NCI-H1092 (cell line): ENCODE measurements at regions not wholly inside any gene's neighbourhood (a gene's known extent, or its start where the extent isn't known, plus 50 kb on each side); places are given as distances from the start of the nearest gene placed in this dataset.

Experiments
- DNase-seq: peaks from one replicate; lab custom pipeline; 2025; lab: John Stamatoyannopoulos, UW

DNA sequence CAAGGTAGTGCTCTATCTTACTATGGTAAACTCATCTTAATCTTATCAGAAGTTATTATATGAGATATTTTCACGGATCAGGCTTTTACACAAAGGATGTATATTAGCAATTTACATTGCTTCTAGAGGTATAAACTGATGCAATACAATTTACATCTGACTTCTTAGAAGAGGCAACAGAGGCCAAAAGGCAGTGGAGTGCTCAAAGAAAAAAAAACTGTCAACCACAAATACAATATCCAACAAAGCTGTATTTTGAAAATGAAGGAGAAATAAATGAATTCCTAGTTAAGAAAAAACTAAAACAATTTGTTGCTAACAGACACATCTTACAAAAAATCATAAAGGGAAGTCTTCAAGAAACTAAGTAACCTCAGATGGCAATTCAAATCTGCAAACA lies 1031.5 kb upstream of the CNTNAP5 start:
- no peak for DNase-seq

DNA sequence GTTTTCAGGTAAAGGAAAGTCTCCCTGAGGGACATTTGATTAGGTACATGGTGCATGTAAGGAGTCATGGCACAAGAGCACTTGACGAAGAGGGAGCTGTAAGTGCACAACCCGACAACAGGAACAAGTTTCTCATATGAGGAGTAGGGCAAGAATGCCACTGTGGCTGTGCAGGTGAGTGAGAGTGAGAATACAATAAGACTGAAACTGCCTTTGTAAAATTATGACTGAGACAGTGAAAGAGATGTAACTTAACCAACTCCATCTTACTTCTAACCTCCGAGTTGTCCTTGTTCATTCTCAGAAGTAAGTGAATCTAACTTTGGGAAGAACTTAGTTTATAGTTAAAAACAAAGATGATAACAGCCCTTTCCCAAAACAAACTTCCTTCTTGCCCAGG lies 1025.8 kb upstream of the CNTNAP5 start:
- no peak for DNase-seq

DNA sequence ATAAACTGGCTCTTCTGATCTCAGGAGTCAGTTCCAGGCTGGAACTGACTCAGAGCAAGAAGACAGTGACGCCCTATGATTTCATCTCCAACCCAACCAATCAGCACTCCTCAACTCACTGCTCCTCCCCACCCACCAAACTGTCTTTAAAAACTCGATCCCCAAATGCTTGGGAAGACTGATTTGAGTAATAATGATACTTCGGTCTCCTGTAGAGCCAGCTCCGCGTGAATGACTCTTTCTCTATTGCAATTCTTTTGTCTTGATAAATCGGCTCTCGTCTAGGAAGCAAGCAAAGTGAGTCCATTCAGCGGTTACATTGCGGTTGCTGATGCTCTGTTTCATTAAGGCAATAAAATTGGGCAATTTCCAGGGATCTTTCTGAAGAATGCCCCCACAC lies 1025.3 kb upstream of the CNTNAP5 start:
- no peak for DNase-seq

DNA sequence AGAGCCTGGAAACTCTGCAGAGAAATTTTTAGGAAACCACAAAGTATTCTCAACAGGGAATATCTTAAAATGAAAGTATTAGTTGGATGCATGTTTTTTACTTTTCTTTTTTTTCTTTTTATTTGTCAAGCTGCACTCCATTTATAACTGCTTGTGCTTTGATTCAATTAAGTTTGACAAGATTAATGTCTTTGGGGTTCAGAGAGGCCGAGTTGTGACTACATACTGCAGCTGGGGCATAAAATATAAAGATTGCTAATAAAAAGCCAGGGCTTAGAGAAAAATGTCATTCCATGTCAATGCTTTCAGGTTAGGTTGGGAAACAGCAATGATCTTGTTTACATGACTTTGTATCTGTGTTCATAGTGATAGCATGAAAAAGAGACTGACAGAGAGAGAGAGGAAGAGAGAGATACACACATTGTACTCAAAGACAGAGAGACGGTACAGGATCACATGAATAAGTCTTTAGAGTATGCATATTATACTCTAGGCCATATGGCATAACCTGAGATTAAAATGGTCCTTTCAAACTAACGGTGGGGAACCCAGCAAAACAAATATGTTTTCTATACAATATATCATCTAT lies 1022.3 kb upstream of the CNTNAP5 start:
- no peak for DNase-seq

DNA sequence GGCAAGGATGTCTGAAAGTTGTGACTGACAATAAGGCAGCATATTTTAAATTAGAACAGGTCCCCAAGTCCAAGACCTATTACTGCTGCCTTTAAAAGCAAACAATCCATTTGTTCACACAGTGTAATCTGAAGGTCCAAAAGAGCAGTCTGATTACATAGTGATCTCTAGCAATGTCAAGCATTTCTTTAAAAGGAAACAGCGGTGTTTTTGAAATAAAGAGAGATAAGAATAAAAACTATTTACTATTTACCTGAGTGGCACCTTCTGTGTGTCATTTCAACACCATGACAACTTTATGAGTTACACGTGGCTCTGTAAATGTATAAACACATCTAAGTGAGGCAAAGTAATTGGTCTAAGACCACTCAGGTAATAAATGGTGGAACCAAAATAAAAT lies 1009.9 kb upstream of the CNTNAP5 start:
- no peak for DNase-seq

DNA sequence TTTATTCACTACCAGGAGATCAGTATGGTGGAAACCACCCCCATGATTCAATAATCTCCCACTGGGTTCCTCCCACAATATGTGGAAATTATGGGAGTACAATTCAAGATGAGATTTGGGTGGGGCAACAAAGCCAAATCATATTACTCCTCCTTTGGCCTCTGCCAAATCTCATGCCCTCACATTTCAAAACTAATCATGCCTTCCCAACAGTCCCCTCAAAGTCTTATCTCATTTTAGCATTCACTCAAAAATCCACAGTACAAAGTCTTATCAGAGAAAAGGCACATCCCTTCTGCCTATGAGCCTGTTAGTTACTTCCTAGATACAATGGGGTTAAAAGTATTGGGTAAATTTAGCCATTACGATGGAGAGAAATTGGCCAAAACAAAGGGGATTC lies 989.5 kb upstream of the CNTNAP5 start:
- DNase-seq: no peak

DNA sequence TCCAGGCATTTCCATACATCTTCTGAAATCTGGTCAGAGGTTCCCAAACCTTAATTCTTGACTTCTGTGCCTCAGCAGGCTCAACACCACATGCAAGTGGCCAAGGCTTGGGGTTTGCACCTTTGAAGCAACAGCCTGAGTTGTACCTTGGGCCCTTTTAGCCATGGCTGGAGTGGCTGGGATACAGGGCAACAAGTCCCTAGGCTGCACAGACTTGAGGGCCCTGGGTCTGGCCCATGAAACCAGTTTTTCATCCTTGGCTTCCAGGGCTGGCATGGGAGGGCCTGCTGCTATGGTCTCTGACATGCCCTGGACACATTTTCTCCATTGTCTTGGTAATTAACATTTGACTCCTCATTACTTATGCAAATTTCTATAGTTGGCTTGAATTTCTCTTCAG lies 988.8 kb upstream of the CNTNAP5 start:
- DNase-seq: no peak

DNA sequence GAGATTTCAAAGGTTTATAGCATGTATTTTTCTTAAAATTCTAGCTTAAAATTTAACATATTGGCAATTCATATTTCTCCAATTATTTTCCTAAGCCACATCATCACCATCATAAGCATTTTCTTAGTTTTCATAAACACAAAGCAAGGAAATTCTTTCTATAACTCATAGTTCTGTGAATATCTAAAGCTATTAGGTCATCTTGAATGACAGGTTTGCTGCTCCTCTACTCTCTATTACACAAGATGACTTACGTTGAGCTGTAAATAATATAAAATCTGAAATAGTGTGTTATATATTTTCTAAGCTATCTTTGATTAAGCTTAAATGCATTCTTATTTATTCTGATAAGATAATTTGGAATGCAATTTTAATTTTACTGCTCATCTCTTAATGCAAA lies 984.6 kb upstream of the CNTNAP5 start:
- no peak for DNase-seq

DNA sequence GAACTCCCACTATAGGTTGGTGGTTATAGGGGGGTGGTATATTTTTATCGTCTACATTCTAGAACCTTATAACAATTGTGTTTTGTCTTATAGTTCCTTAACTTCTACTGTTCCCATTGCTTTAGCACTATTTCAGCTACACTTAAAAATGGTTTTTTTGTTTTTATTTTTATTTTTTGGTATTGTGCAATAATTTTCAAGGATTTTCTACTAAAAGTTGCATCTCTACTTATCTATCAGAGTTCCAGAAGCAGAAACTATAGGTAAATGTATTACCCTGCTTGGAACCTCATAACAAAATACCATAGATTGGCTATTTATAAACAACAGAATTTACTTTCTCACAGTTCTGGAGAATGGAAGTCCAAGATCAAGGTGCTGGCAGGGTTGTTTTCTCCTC lies 981.6 kb upstream of the CNTNAP5 start:
- DNase-seq: no peak

DNA sequence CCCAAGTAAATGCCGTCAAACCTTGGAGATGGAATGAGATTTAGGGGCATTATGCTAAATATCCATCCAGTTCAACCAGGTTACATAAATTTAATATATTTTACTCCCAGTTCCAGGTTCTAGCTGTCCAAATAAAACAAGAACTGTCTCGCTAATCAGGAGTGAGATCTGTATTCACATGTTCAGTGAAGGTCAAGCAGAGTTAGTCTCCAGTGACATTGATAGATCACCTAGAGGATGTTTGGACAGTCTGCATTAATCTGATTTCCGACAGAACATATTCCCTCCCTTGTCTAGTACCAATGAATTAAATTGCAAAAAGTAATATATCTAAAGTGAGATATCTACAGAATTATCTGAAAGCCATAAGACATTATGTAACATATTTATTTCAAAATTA lies 979.4 kb upstream of the CNTNAP5 start:
- no peak for DNase-seq

DNA sequence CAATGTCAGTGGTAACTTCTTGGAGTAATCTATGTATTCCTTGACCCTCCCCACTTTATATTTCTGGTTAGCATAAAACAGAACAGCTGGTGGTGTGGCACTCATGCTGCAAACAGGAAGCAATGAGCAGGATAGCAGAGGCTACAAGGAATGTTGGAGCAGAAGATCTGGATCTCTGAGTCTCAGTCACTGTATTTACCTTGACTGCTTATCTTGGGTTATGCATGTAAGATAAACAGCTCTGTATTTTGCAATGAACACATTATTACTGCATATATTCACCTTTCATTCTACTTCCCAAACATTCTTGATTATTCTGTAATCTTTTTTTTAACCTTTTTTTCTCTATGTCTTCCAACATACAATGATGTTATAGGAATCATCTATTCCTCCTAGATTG lies 977.9 kb upstream of the CNTNAP5 start:
- DNase-seq: no peak

DNA sequence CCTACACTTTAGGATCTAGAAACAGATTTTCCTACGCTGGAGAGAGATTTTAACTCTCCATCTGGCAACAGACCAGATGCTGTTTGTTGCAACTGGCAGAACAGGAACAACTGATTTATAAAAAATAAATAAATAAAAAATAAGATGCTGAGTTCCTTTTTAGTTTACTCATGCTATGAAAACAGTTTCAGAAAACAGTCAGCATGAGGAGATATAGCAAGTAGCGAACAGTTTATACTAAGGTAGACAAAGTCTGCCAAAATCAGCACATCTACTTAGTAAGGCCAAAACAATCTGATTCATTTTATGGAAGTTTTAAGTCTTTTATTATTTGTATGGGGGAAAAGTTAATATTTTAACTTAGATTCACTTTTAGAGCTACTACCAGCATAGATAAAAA lies 974.0 kb upstream of the CNTNAP5 start:
- DNase-seq: no peak

DNA sequence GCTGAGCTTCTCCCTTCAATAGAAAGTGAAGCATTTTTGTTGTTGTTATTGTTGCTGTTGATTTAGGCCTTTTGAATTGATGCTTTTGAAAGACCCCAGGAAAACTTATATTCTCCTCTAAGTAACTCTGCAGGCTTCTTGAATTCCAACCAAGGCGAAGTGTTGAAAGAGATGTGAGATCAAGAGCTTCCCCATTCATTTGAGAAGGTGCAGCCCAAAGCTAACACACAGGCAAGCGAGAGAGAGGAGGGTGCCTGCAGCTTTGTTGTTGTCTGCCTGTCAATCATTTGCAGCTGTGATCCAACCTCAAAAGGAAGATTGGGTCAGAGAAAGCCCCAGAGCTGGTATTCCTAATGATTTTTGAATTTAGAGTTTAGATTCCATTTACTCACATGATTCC lies 963.6 kb upstream of the CNTNAP5 start:
- DNase-seq: no peak

DNA sequence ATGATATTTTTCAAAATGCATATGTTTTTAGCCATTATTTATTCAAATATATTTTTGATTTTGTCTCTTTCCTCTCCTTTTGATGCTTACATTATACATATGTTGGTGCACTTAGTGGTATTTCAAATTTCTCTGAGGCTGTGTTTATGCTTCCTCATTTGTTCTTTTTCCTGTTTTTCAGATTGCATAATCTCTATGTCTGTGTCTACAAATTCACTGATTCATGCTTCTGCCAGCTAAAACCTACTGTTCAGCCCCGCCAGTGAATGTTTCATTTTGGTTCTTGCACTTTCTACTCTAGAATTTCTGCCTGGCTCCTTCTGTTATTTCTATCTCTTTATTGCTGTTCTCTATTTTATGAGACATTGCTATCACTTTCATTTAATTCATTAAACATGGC lies 951.7 kb upstream of the CNTNAP5 start:
- DNase-seq: no peak

DNA sequence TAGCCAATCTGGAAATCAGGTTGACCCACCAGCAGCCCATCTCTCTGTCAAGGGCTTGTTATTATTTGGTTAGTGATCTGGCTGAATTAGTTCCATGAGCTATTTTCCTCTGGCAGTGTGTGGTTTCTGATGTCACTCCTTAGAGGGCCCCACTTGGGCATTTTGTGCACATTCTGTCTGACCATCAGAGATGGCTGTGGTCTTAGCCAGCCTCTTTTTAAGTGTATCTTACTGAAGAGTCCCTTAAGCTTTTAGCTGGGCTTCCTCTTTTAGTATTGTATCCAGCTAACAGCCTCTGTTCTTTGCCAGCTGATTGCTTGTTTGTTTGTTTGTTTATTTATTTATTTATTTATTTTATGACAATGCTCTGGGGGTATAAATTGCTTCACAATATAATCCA lies 951.1 kb upstream of the CNTNAP5 start:
- DNase-seq: no peak

DNA sequence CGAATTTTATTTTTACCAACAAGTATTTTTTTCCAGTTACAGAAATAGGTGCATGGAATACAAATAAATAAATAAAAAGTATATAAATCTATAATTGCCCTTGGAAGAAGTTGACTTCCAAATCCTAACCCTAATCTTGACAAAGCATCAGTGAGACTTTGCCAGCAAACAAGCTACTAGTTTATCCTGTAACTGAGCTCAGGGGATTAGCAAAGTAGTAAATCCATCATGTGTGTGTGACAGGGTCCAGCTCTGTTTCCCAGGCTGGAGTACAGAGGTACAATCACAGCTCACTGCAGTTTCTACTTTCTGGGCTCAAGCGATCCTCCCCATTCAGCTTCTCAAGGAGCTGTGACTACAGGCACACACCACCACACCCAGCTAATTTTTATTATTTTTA lies 948.0 kb upstream of the CNTNAP5 start:
- DNase-seq: no peak

DNA sequence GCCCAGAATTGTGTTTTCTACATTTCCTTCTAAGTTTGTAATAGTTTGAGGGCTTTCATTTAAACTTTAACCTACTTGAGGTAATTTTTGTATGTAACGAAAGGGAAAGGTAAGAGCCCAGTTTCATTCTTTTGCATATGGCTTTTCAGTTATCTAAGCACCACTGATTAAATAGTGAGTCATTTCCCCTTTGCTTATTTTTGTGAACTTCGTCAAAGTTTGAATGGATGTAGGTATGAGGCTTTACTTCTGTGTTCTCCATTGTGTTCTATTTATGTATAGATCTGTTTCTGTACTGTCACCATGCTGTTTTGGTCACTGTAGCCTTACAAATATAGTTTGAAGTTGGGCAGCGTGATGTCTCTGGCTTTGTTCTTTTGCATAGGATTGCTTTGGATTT lies 944.8 kb upstream of the CNTNAP5 start:
- DNase-seq: no peak

DNA sequence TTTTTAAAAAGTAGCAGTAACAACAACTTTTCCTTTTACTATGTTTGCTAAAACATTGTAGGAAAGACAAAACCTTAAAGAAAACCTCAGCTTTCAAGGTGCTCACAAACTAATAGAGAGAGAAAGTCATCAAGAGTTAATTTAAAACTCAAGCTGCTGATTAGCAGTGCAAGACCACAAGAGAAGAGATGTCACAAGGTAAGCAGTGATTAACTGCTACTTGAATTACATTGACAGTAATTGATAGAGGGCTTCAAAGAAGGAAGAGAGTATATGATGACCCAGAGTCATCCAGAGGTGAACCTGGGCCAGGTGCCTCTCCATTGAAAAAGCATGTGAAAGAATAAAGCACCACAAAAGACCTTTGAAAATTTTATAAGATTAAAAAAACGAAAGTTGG lies 939.6 kb upstream of the CNTNAP5 start:
- no peak for DNase-seq

DNA sequence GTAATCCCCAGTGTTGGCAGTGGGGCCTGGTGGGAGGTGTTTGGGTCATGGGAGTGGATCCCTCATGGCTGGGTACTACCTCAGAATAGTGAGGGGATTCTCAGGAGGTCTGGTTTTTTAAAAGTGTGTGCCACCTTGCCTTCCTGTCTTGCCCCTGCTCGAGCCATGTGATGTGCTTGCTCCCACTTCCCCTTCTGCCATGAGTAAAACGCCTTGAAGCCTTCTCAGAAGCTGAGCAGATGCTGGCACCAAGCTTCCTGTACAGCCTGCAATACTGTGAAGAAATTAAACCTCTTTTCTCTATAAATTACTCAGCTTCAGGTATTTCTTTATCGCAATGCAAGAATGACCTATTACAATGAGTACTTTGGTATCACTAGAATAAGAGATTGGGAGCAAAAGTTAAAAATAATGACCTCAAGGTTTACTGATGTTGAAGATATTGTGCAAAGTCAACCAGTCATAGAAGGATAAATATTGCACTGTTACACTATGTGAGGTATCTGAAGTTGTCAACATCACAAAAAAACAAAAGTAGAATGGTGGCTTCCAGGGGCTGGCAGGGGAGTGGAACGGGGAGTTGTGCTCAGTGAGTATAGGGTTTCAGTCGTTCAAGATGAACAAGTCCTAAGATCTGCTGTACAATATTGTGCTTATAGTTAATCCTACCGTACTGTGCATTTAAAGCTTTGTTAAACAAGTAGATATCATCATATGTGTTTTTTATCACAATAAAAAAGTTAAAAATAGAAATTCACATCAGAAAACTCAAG lies 938.3 kb upstream of the CNTNAP5 start:
- DNase-seq: no peak

DNA sequence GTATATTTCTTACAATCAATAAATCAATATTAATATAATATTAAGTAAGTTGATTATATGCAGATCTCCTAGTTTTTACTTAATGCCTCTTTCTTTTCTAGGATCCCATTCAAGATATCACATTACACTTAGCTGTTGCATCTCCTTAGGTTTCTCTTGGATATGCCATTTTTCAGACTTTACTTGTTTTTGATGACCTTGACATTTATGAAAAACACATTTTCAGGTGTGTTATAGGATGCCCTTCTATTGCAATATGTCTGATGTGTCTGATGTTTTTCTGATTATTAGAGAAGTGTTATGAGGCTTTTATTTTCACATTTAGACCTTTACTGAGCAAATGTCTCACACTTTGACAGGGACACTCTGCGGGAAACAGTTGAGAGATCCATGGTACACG lies 933.6 kb upstream of the CNTNAP5 start:
- DNase-seq: no peak

DNA sequence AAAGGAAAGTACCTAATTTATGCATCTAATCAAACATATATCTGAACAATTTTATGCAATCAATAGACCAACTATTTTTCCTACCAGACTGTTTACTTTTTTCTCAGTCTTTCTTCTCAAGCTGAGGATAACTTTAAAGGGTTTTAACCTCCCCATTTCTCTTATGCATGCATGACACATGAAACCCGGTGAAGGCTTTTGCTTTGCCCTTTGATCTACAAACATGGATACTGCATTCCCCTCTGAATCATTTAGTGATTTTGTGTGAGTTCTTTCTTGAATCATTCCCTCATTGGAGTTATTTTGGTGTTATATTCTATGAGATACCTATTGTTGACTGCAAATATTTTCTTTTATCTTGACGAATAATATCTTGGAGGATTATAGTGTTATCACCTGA lies 931.9 kb upstream of the CNTNAP5 start:
- DNase-seq: no peak

DNA sequence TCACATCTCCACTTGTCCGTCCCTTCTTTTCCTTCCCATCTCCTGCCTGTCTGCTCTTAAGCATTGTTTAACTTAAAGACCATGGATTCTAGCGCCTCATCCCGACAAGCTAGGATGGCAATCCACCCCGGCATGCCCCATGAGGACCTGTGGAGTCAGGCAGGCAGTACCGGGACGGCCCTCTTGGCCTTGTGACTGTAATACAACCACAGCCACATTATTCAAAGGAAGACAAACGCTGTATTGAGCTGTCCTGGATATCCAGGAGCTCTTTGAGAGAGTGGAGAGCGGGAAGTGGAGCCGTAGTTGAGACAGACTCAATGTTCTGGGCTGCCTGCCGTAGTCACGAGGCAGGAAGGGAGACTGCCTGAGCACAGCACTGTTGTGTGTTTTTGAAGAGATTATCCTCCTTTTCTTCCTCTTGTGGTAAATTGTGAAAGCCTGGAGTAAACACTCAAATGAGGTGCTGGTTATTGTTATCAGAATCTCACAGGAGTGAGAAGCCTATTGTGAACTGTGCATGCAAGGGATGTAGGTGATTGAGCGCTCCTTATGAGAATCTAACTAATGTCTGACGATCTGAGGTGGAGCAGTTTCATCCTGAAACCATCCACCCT lies 929.8 kb upstream of the CNTNAP5 start:
- DNase-seq: no peak

DNA sequence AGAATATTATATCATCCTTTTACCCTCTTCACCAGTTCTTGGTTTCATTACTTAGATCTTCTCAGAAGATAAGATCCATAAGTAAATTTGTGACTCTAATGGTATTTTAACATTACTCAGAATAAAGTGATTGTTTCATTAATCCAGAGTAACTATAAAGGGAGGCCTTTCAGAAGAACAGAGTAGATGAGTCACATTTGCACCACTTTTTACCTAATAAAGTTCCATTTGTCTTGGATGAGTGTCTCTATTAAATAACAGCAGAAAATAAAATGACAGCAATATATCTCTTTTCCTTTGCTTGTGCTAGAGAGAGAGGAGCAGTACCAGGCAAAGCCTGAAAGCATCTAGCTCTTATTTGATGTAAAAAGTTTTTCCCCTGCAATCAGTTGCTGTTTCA lies 926.5 kb upstream of the CNTNAP5 start:
- DNase-seq: no peak

DNA sequence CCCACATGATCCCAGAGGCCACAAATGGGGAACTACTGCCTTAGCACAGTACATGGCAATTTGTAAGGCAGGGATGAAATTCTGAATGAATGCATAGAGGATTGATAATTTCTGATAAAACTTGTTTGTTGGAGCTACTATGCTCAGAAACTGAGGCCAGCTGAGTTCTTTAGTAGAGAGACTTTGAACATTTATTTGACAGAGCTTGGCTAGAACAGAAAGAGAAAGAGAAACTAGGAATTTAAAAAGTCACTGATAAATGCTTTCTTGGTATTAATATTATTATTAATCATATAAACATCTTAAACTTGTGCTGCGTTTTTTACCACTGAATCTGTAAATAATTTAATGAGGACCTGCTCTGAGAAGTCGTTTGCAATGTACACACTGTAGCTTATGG lies 923.7 kb upstream of the CNTNAP5 start:
- DNase-seq: no peak
